Panc1 (cell line): ENCODE measurements at regions not wholly inside any gene's neighbourhood (a gene's known extent, or its start where the extent isn't known, plus 50 kb on each side); places are given as distances from the start of the nearest gene placed in this dataset.

ENCODE experiments used
- POLR2AphosphoS5 ChIP-seq: IDR thresholded peaks from 2 replicates; pipeline ENCODE4 v1.6.1; 2012; ENCODE audit warnings: mild to moderate bottlenecking, low read depth, low read length, moderate library complexity
- SIN3A ChIP-seq: IDR thresholded peaks from 2 replicates; pipeline ENCODE4 v1.6.1; 2012; ENCODE audit warnings: low read depth, mild to moderate bottlenecking, low read length, moderate library complexity, borderline replicate concordance; ENCODE audit not compliant: insufficient read depth
- TCF7L2 ChIP-seq: IDR thresholded peaks from 2 replicates; pipeline ENCODE4 v1.6.1; 2011; ENCODE audit warnings: mild to moderate bottlenecking, low read depth, low read length, inconsistent platforms
- TF ChIP-seq, protein P1 (sequence below): fragments of 450-650 bp; IDR thresholded peaks from 2 replicates; pipeline ENCODE4 v1.5.1; 2017; ENCODE audit warnings: mild to moderate bottlenecking
- TF ChIP-seq, protein P2 (sequence below), 2 experiments: IDR thresholded peaks; 2 replicates each; pipeline ENCODE4 v1.6.1; 2011 to 2012; ENCODE audit warnings: low read depth in 2 of 2, control low read depth in 1 of 2, low read length in 1 of 2, mild to moderate bottlenecking in 1 of 2, moderate library complexity in 1 of 2; ENCODE audit not compliant: insufficient read depth in 1 of 2

DNA sequence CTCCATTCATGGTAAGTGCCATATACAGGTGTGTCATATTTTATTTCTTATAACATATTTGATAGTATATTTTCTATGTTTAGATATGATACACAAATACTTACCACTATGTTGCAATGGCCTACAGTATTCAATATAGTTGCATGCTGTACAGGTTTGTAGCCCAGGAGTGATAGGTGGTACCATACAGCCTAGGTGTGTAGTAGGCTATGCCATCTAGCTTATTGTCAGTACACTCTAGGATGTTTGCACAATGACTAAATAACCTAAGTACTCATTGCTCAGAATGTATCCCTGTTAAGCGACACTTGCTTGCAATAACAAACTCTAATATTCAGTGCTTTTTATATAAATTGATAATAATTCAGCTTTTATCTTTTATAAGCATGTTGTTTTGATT lies 563.1 kb upstream of the LINC00305 start:
- TF ChIP-seq, protein P1, sequence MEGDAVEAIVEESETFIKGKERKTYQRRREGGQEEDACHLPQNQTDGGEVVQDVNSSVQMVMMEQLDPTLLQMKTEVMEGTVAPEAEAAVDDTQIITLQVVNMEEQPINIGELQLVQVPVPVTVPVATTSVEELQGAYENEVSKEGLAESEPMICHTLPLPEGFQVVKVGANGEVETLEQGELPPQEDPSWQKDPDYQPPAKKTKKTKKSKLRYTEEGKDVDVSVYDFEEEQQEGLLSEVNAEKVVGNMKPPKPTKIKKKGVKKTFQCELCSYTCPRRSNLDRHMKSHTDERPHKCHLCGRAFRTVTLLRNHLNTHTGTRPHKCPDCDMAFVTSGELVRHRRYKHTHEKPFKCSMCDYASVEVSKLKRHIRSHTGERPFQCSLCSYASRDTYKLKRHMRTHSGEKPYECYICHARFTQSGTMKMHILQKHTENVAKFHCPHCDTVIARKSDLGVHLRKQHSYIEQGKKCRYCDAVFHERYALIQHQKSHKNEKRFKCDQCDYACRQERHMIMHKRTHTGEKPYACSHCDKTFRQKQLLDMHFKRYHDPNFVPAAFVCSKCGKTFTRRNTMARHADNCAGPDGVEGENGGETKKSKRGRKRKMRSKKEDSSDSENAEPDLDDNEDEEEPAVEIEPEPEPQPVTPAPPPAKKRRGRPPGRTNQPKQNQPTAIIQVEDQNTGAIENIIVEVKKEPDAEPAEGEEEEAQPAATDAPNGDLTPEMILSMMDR: no peak
- TF ChIP-seq, protein P2, sequence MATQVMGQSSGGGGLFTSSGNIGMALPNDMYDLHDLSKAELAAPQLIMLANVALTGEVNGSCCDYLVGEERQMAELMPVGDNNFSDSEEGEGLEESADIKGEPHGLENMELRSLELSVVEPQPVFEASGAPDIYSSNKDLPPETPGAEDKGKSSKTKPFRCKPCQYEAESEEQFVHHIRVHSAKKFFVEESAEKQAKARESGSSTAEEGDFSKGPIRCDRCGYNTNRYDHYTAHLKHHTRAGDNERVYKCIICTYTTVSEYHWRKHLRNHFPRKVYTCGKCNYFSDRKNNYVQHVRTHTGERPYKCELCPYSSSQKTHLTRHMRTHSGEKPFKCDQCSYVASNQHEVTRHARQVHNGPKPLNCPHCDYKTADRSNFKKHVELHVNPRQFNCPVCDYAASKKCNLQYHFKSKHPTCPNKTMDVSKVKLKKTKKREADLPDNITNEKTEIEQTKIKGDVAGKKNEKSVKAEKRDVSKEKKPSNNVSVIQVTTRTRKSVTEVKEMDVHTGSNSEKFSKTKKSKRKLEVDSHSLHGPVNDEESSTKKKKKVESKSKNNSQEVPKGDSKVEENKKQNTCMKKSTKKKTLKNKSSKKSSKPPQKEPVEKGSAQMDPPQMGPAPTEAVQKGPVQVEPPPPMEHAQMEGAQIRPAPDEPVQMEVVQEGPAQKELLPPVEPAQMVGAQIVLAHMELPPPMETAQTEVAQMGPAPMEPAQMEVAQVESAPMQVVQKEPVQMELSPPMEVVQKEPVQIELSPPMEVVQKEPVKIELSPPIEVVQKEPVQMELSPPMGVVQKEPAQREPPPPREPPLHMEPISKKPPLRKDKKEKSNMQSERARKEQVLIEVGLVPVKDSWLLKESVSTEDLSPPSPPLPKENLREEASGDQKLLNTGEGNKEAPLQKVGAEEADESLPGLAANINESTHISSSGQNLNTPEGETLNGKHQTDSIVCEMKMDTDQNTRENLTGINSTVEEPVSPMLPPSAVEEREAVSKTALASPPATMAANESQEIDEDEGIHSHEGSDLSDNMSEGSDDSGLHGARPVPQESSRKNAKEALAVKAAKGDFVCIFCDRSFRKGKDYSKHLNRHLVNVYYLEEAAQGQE (IDR thresholded peaks at IDR 0.05; ENCODE audit: insufficient read depth in 1 of 2, low read depth in 2 of 2, low read length in 1 of 2): no peak
- TF ChIP-seq POLR2AphosphoS5 (no peak), SIN3A (no peak), TCF7L2 (no peak)
